ENCODE measurements at regions not wholly inside any gene's neighbourhood (a gene's known extent, or its start where the extent isn't known, plus 50 kb on each side); places are given as distances from the start of the nearest gene placed in this dataset.

DNA sequence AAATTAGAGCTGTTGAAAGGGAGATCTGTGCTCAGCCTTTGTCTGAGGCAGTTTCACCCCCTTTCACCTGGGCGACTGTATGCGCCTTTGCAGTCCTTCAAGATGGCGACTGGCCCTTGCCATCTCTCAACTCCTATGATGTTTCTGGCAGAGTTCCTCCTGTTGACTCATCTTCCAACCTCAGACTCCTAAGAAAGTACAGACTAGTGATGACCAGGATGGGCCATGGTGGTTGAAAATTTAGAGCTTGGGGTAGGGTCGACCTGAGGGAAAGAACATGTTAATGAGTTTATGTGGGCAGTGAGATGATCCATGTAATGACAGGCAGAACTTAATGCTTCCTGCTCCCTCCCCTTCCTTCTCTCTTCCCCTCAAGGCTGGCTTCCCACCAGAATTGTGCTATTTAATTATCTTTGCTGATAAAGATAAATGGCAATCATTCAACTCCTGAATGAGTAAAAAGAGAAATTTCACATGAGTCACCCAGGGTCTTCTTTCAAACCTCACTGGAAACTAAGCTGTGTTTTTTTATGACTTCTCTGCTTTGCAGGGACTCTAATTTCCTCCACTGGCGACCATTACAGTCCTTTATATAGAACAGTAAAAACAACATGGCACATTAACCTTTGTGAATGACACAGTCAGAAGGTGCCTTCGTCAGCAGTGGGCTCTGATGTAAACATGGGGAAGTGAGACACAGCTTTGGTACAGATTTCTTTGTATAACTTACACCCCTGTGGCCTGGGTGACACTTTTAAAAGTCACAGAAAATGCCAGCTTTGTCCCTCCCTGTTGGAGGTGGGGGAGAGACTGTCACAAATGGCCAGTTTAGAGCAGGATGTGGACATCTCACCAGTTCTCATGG is 103.5 kb downstream of the SCP2D1 start:
- intact Hi-C loops (cut with DNase I): no loop called here
- no peaks in the 10 kb centered on the region for H3K36me3 ChIP-seq
- H3K27me3 ChIP-seq (ENCODE audit: low read depth): no peaks in the 10 kb centered on the region
- no peaks in the 10 kb centered on the region for H3K9me3 ChIP-seq
- TF ChIP-seq, protein P1, sequence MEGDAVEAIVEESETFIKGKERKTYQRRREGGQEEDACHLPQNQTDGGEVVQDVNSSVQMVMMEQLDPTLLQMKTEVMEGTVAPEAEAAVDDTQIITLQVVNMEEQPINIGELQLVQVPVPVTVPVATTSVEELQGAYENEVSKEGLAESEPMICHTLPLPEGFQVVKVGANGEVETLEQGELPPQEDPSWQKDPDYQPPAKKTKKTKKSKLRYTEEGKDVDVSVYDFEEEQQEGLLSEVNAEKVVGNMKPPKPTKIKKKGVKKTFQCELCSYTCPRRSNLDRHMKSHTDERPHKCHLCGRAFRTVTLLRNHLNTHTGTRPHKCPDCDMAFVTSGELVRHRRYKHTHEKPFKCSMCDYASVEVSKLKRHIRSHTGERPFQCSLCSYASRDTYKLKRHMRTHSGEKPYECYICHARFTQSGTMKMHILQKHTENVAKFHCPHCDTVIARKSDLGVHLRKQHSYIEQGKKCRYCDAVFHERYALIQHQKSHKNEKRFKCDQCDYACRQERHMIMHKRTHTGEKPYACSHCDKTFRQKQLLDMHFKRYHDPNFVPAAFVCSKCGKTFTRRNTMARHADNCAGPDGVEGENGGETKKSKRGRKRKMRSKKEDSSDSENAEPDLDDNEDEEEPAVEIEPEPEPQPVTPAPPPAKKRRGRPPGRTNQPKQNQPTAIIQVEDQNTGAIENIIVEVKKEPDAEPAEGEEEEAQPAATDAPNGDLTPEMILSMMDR (IDR thresholded peaks at IDR 0.05): no peak
- no peak overlapping the region for H3K27ac ChIP-seq
- DNase-seq: no peak
- H3K4me3 ChIP-seq: no peak overlapping the region
- no peak for ATAC-seq
- H3K4me1 ChIP-seq: no peaks in the 10 kb centered on the region

DNA sequence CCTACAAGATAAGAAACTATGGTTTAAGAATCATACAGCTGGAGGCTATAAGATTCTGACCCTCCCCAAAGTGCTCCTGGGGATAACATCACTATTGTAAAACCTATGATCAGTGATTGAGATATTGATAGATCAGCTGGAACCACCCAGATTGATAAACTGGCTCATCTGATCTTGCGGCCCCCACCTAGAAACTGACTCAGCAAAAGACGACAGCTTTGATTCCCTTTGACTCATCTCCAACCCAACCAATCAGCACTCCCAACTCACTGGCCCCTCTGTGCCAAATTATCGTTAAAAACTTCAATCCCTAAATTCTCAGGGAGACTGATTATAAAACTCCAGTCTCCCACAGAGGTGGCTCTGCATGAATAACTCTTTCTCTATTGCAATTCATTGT is 106.4 kb downstream of the SCP2D1 start:
- Histone ChIP-seq H3K36me3 (no peaks in the 10 kb centered on the region), H3K4me1 (no peaks in the 10 kb centered on the region), H3K4me3 (no peak overlapping the region), H3K27ac (no peak overlapping the region), H3K9me3 (no peaks in the 10 kb centered on the region), H3K27me3 (ENCODE audit: low read depth) (no peaks in the 10 kb centered on the region)
- TF ChIP-seq, protein P1 (IDR thresholded peaks at IDR 0.05): no peak
- no peak for DNase-seq
- intact Hi-C loops (cut with DNase I): no loop called here
- no peak for ATAC-seq

DNA sequence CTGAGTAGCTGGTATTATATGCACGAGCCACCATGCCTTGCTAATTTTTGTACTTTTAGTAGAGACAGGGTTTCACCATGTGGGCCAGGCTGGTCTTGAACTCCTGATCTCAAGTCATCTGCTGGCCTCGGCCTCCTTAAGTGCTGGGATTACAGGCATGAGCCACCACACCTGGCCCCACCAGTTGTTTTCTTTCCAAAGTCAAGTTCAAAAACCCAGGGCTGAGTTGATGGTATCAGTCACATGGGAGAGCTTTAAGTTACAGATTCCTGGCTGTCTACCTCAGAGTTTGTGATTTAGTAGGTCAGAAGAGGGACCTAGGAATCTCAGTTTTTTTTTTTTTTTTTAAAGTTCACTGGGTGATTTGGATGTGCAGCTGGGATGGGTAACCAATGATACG is 107.7 kb downstream of the SCP2D1 start:
- H3K4me1 ChIP-seq: no peaks in the 10 kb centered on the region
- no peak overlapping the region for H3K27ac ChIP-seq
- no peaks in the 10 kb centered on the region for H3K27me3 ChIP-seq (ENCODE audit: low read depth)
- TF ChIP-seq, protein P1 (IDR thresholded peaks at IDR 0.05): no peak
- H3K4me3 ChIP-seq: no peak overlapping the region
- ATAC-seq: no peak
- DNase-seq: no peak
- H3K36me3 ChIP-seq: no peaks in the 10 kb centered on the region
- intact Hi-C loops (cut with DNase I): no loop called here
- no peaks in the 10 kb centered on the region for H3K9me3 ChIP-seq

DNA sequence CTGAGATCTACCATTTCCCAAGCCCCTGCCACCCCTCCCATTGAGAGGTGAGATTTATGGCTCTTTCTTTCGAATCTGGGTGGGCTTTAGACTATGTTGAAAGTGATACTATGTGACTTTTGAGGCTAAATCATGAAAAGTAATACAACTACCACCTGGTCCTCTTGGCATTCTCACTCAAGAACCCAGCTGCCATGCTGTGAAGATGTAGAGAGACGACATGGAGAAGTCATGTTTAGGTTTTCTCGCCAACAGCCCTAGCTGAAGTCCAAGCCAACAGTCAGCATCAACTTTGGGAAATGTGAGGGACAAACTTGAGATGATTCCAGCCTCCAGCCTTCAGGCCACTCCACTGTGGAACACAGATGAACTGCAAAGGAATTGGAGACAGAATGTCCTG is 108.7 kb downstream of the SCP2D1 start:
- intact Hi-C loops (cut with DNase I): no loop called here
- TF ChIP-seq, protein P1 (IDR thresholded peaks at IDR 0.05): no peak
- H3K36me3 ChIP-seq: no peaks in the 10 kb centered on the region
- no peak for ATAC-seq
- H3K4me1 ChIP-seq: no peaks in the 10 kb centered on the region
- no peaks in the 10 kb centered on the region for H3K9me3 ChIP-seq
- DNase-seq: no peak
- H3K27me3 ChIP-seq (ENCODE audit: low read depth): no peaks in the 10 kb centered on the region
- no peak overlapping the region for H3K27ac ChIP-seq
- no peak overlapping the region for H3K4me3 ChIP-seq

DNA sequence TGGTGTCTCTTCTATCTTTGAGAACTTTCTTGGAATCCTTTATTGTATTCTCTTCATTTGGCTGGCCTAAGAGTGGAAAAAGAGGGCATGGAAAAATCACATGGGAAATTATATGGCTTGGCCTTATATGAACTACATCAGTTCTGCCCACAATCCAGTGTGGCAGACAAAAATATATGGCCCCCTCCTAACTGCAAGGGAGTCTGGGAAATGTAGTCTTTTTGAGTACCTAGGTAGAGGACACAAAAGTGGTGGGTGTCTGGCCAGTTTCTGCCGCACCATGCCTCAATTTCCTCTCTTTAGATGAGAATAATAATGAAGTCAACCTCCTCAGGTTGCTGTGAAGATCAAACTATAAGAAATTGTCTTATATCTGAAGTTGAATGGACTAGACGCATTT is 109.3 kb downstream of the SCP2D1 start:
- DNase-seq (no peak), ATAC-seq (no peak)
- Histone ChIP-seq H3K4me3 (no peak overlapping the region), H3K36me3 (no peaks in the 10 kb centered on the region), H3K9me3 (no peaks in the 10 kb centered on the region), H3K27me3 (ENCODE audit: low read depth) (no peaks in the 10 kb centered on the region), H3K4me1 (no peaks in the 10 kb centered on the region), H3K27ac (no peak overlapping the region)
- TF ChIP-seq, protein P1 (IDR thresholded peaks at IDR 0.05): no peak
- intact Hi-C loops (cut with DNase I): no loop called here
